ENCODE measurements at regions not wholly inside any gene's neighbourhood (a gene's known extent, or its start where the extent isn't known, plus 50 kb on each side); places are given as distances from the start of the nearest gene placed in this dataset.

DNA sequence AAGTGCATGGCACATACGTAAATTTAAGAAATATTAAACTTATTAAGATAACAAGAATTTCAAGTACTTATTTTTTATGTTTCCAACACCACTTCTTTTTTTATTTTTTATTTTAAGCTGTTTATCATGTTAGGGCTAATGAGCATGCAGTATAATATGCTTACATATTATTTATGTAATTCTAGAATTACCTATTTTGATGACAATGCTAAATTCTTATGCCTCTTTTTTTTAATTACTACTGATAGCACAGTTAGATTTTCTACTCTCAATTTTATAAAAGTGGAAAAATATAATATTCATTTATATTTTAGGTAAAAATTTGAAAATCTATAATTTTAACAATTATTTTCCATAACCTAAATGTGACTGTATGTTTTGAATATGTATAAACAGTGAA, 713.0 kb downstream of the MRPL39 start:
- Histone ChIP-seq H3K18ac (ENCODE audit: low read length) (no peak overlapping the region), H3K4me1 (ENCODE audit: control insufficient read depth, low read depth, low read length) (no peaks in the 10 kb centered on the region), H3K9ac (ENCODE audit: low read length) (no peak overlapping the region), H3K79me2 (ENCODE audit: control insufficient read depth, insufficient read depth, low read length) (no peaks in the 10 kb centered on the region), H3K4me2 (ENCODE audit: low read length) (no peak overlapping the region), H2BK120ac (ENCODE audit: low read depth, low read length) (no peak overlapping the region), H4K8ac (ENCODE audit: low read depth, low read length) (no peak overlapping the region), H4K5ac (ENCODE audit: low read length) (no peak overlapping the region), H2BK15ac (replicated peaks; ENCODE audit: low read depth) (no peak overlapping the region), H3K4ac (ENCODE audit: low read depth, low read length) (no peak overlapping the region), H3K56ac (ENCODE audit: low read length) (no peak overlapping the region), H3K27ac (ENCODE audit: low read depth, low read length) (no peak overlapping the region), H3K23ac (ENCODE audit: low read length) (no peak overlapping the region), H3K27me3 (ENCODE audit: insufficient read depth, low read length, poor library complexity) (no peaks in the 10 kb centered on the region), H3K36me3 (ENCODE audit: control insufficient read depth, insufficient read depth, low read length) (no peaks in the 10 kb centered on the region), H2BK5ac (ENCODE audit: low read length) (no peak overlapping the region), H3K79me1 (ENCODE audit: low read length) (no peaks in the 10 kb centered on the region), H3K4me3 (ENCODE audit: low read length) (no peak overlapping the region), H2AK5ac (ENCODE audit: low read length) (no peak overlapping the region)
- no CpG with 5 or more reads among the region's 1 CpG for WGBS (ENCODE audit: extremely low coverage, insufficient coverage, low lambda C conversion rate)
- DNase-seq, result no peak

DNA sequence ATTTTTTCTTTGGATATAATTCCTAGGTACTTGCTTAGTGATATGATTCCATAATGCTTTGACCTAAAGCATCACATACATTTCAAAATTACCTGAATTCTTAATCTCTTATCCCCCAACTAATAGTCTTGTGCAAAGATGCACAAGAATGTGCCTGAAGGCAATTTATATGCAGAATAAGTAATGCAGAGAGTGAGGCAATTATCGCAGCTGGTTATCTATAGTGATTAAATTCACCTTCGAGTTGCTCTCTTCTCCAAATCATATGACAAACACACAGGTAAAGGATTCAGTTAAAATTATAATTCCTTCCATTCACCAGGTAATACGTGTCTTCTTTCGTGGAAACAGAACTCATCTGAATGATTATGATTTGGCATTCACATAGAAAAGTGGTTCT, 717.3 kb downstream of the MRPL39 start:
- Histone ChIP-seq H3K4me2 (ENCODE audit: low read length) (no peak overlapping the region), H4K8ac (ENCODE audit: low read depth, low read length) (no peak overlapping the region), H3K27me3 (ENCODE audit: insufficient read depth, low read length, poor library complexity) (no peaks in the 10 kb centered on the region), H2AK5ac (ENCODE audit: low read length) (no peak overlapping the region), H3K9ac (ENCODE audit: low read length) (no peak overlapping the region), H2BK15ac (replicated peaks; ENCODE audit: low read depth) (no peak overlapping the region), H3K23ac (ENCODE audit: low read length) (no peak overlapping the region), H3K79me2 (ENCODE audit: control insufficient read depth, insufficient read depth, low read length) (no peaks in the 10 kb centered on the region), H3K4me3 (ENCODE audit: low read length) (no peak overlapping the region), H2BK5ac (ENCODE audit: low read length) (no peak overlapping the region), H3K27ac (ENCODE audit: low read depth, low read length) (no peak overlapping the region), H2BK120ac (ENCODE audit: low read depth, low read length) (no peak overlapping the region), H3K56ac (ENCODE audit: low read length) (no peak overlapping the region), H3K79me1 (ENCODE audit: low read length) (no peaks in the 10 kb centered on the region), H4K5ac (ENCODE audit: low read length) (no peak overlapping the region), H3K18ac (ENCODE audit: low read length) (no peak overlapping the region), H3K4ac (ENCODE audit: low read depth, low read length) (no peak overlapping the region), H3K36me3 (ENCODE audit: control insufficient read depth, insufficient read depth, low read length) (no peaks in the 10 kb centered on the region), H3K4me1 (ENCODE audit: control insufficient read depth, low read depth, low read length) (no peaks in the 10 kb centered on the region)
- DNase-seq, result no peak
- WGBS (ENCODE audit: extremely low coverage, insufficient coverage, low lambda C conversion rate), result no CpG with 5 or more reads among the region's 4 CpGs

DNA sequence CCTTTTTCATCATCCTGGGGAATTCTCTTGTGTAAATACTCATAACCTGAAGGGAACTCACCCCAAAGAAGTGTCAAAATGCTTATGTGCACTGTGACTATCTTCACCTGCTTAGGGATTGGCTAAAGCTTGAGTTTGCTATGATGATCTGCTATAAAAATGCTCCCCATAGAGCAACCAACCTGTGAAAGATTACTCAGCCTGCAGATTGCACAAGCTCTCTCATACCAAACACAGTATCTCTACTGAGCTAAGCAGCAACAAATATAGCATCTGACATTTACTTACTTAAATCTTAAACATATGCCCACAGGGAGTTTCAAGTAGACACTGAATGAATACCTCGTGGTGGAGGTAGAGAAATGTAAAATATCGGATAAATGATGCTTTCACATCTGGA, 725.8 kb downstream of the MRPL39 start:
- no CpG with 5 or more reads among the region's 2 CpGs for WGBS (ENCODE audit: extremely low coverage, insufficient coverage, low lambda C conversion rate)
- Histone ChIP-seq H3K79me2 (ENCODE audit: control insufficient read depth, insufficient read depth, low read length) (no peaks in the 10 kb centered on the region), H2BK5ac (ENCODE audit: low read length) (no peak overlapping the region), H2AK5ac (ENCODE audit: low read length) (no peak overlapping the region), H3K23ac (ENCODE audit: low read length) (no peak overlapping the region), H3K27me3 (ENCODE audit: insufficient read depth, low read length, poor library complexity) (no peaks in the 10 kb centered on the region), H3K4ac (ENCODE audit: low read depth, low read length) (no peak overlapping the region), H3K9ac (ENCODE audit: low read length) (no peak overlapping the region), H3K27ac (ENCODE audit: low read depth, low read length) (no peak overlapping the region), H3K18ac (ENCODE audit: low read length) (no peak overlapping the region), H3K36me3 (ENCODE audit: control insufficient read depth, insufficient read depth, low read length) (no peaks in the 10 kb centered on the region), H4K5ac (ENCODE audit: low read length) (no peak overlapping the region), H3K4me3 (ENCODE audit: low read length) (no peak overlapping the region), H3K79me1 (ENCODE audit: low read length) (no peaks in the 10 kb centered on the region), H2BK15ac (replicated peaks; ENCODE audit: low read depth) (no peak overlapping the region), H4K8ac (ENCODE audit: low read depth, low read length) (no peak overlapping the region), H2BK120ac (ENCODE audit: low read depth, low read length) (no peak overlapping the region), H3K4me2 (ENCODE audit: low read length) (no peak overlapping the region), H3K56ac (ENCODE audit: low read length) (no peak overlapping the region), H3K4me1 (ENCODE audit: control insufficient read depth, low read depth, low read length) (no peaks in the 10 kb centered on the region)
- no peak for DNase-seq

DNA sequence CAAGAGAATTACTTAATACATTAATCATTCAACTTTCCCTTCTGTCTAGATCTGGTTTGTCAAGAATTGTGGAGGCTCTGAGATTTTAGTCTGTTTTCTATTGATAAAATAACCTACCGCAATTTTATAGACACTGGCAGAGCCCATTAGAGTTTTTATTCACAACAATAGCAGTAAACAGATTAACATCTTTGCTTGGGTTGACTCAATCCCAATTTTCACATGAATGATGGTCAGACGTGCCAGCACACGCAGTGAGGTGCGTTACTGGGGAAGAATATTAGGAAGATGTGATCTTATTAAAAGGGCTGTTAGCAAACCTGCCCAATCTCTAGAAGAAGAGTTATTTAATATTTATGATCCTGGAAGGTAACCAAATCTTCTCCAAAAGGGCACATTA, 736.6 kb downstream of the MRPL39 start:
- no peaks in the 10 kb centered on the region for H3K27me3 ChIP-seq (ENCODE audit: insufficient read depth, low read length, poor library complexity)
- H3K79me2 ChIP-seq (ENCODE audit: control insufficient read depth, insufficient read depth, low read length), result no peaks in the 10 kb centered on the region
- H3K23ac ChIP-seq (ENCODE audit: low read length), result no peak overlapping the region
- H3K4me2 ChIP-seq (ENCODE audit: low read length), result no peak overlapping the region
- H2BK15ac ChIP-seq (replicated peaks; ENCODE audit: low read depth), result no peak overlapping the region
- no peak overlapping the region for H3K4ac ChIP-seq (ENCODE audit: low read depth, low read length)
- H3K9ac ChIP-seq (ENCODE audit: low read length), result no peak overlapping the region
- H4K5ac ChIP-seq (ENCODE audit: low read length), result no peak overlapping the region
- WGBS (ENCODE audit: extremely low coverage, insufficient coverage, low lambda C conversion rate), result no CpG with 5 or more reads among the region's 4 CpGs
- no peak overlapping the region for H3K4me3 ChIP-seq (ENCODE audit: low read length)
- H3K4me1 ChIP-seq (ENCODE audit: control insufficient read depth, low read depth, low read length), result no peaks in the 10 kb centered on the region
- H2AK5ac ChIP-seq (ENCODE audit: low read length), result no peak overlapping the region
- no peak overlapping the region for H3K56ac ChIP-seq (ENCODE audit: low read length)
- no peak overlapping the region for H2BK120ac ChIP-seq (ENCODE audit: low read depth, low read length)
- H3K27ac ChIP-seq (ENCODE audit: low read depth, low read length), result no peak overlapping the region
- no peaks in the 10 kb centered on the region for H3K79me1 ChIP-seq (ENCODE audit: low read length)
- no peak overlapping the region for H3K18ac ChIP-seq (ENCODE audit: low read length)
- H3K36me3 ChIP-seq (ENCODE audit: control insufficient read depth, insufficient read depth, low read length), result no peaks in the 10 kb centered on the region
- no peak overlapping the region for H4K8ac ChIP-seq (ENCODE audit: low read depth, low read length)
- DNase-seq, result no peak
- H2BK5ac ChIP-seq (ENCODE audit: low read length), result no peak overlapping the region

DNA sequence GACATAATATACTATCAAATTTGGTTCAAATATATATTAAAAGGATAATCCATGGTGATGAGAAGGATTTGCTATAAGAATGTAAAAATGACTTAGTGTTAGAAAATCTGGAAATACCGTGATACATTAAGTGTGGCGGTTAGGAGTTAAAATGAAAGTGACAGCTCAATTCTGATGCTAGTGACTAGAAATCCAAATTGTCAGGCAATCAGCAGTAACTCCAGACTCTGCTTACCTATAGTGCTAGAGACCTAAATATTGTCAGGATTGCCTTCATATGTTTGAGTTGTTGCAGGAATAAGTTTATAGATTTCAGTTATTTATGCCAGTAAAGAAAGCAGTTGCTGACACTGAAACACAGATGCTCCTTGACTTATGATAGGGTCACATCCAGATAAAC, 737.4 kb downstream of the MRPL39 start:
- H3K4me1 ChIP-seq (ENCODE audit: control insufficient read depth, low read depth, low read length), result no peaks in the 10 kb centered on the region
- H3K27ac ChIP-seq (ENCODE audit: low read depth, low read length), result no peak overlapping the region
- no peak overlapping the region for H2AK5ac ChIP-seq (ENCODE audit: low read length)
- no peaks in the 10 kb centered on the region for H3K79me2 ChIP-seq (ENCODE audit: control insufficient read depth, insufficient read depth, low read length)
- H2BK120ac ChIP-seq (ENCODE audit: low read depth, low read length), result no peak overlapping the region
- no peak overlapping the region for H3K4ac ChIP-seq (ENCODE audit: low read depth, low read length)
- no peaks in the 10 kb centered on the region for H3K27me3 ChIP-seq (ENCODE audit: insufficient read depth, low read length, poor library complexity)
- H3K36me3 ChIP-seq (ENCODE audit: control insufficient read depth, insufficient read depth, low read length), result no peaks in the 10 kb centered on the region
- no peak overlapping the region for H3K18ac ChIP-seq (ENCODE audit: low read length)
- WGBS (ENCODE audit: extremely low coverage, insufficient coverage, low lambda C conversion rate), result no CpG with 5 or more reads among the region's 2 CpGs
- no peak overlapping the region for H2BK15ac ChIP-seq (replicated peaks; ENCODE audit: low read depth)
- no peak overlapping the region for H4K5ac ChIP-seq (ENCODE audit: low read length)
- no peak for DNase-seq
- H3K79me1 ChIP-seq (ENCODE audit: low read length), result no peaks in the 10 kb centered on the region
- H2BK5ac ChIP-seq (ENCODE audit: low read length), result no peak overlapping the region
- no peak overlapping the region for H3K9ac ChIP-seq (ENCODE audit: low read length)
- no peak overlapping the region for H4K8ac ChIP-seq (ENCODE audit: low read depth, low read length)
- H3K4me3 ChIP-seq (ENCODE audit: low read length), result no peak overlapping the region
- no peak overlapping the region for H3K23ac ChIP-seq (ENCODE audit: low read length)
- no peak overlapping the region for H3K4me2 ChIP-seq (ENCODE audit: low read length)
- H3K56ac ChIP-seq (ENCODE audit: low read length), result no peak overlapping the region

DNA sequence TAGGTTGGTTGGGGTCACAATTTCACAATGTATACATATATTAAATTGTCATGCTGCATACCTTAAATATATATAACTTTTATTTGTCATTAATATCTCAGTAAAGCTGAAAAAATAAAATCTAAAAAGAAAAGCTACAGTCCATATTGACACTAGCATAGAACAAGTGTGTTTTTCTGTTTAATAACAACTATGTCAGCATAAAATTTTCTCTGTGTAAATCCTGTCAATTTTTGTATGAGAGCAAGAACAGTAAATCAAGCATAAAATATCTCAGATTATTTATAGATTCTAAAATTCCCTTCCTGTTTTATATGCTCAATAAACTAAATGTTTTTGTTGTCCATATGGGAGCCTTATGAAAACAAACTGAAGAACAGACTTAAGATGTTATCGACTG, 739.2 kb downstream of the MRPL39 start:
- no peak overlapping the region for H4K5ac ChIP-seq (ENCODE audit: low read length)
- H3K79me1 ChIP-seq (ENCODE audit: low read length), result no peaks in the 10 kb centered on the region
- H3K27ac ChIP-seq (ENCODE audit: low read depth, low read length), result no peak overlapping the region
- H3K4me2 ChIP-seq (ENCODE audit: low read length), result no peak overlapping the region
- H3K4me1 ChIP-seq (ENCODE audit: control insufficient read depth, low read depth, low read length), result no peaks in the 10 kb centered on the region
- no peak overlapping the region for H3K56ac ChIP-seq (ENCODE audit: low read length)
- WGBS (ENCODE audit: extremely low coverage, insufficient coverage, low lambda C conversion rate), result no CpG with 5 or more reads among the region's 1 CpG
- no peak overlapping the region for H2BK15ac ChIP-seq (replicated peaks; ENCODE audit: low read depth)
- H4K8ac ChIP-seq (ENCODE audit: low read depth, low read length), result no peak overlapping the region
- H3K18ac ChIP-seq (ENCODE audit: low read length), result no peak overlapping the region
- no peak overlapping the region for H3K4ac ChIP-seq (ENCODE audit: low read depth, low read length)
- H2BK120ac ChIP-seq (ENCODE audit: low read depth, low read length), result no peak overlapping the region
- H2BK5ac ChIP-seq (ENCODE audit: low read length), result no peak overlapping the region
- H3K4me3 ChIP-seq (ENCODE audit: low read length), result no peak overlapping the region
- H3K9ac ChIP-seq (ENCODE audit: low read length), result no peak overlapping the region
- H3K23ac ChIP-seq (ENCODE audit: low read length), result no peak overlapping the region
- no peaks in the 10 kb centered on the region for H3K79me2 ChIP-seq (ENCODE audit: control insufficient read depth, insufficient read depth, low read length)
- H3K36me3 ChIP-seq (ENCODE audit: control insufficient read depth, insufficient read depth, low read length), result no peaks in the 10 kb centered on the region
- no peak for DNase-seq
- H3K27me3 ChIP-seq (ENCODE audit: insufficient read depth, low read length, poor library complexity), result no peaks in the 10 kb centered on the region
- H2AK5ac ChIP-seq (ENCODE audit: low read length), result no peak overlapping the region
